WERI-Rb-1 (cell line): ENCODE measurements at regions not wholly inside any gene's neighbourhood (a gene's known extent, or its start where the extent isn't known, plus 50 kb on each side); places are given as distances from the start of the nearest gene placed in this dataset.

Experiments used
- DNase-seq: peaks from one replicate; pipeline ENCODE4 v3.0.0-alpha.2; 2020
- H3K27ac ChIP-seq: fragments of 250-450 bp; sonication (Bioruptor Pico); 2 replicates; pipeline ENCODE4 v1.5.1; 2020; ENCODE audit warnings: mild to moderate bottlenecking, moderate library complexity
- H3K27me3 ChIP-seq: fragments of 250-450 bp; sonication (Bioruptor Pico); 2 replicates; pipeline ENCODE4 v1.5.1; 2021; ENCODE audit warnings: mild to moderate bottlenecking, low read depth, moderate library complexity; ENCODE audit not compliant: insufficient read depth, severe bottlenecking
- H3K36me3 ChIP-seq: fragments of 250-450 bp; sonication (Bioruptor Pico); 2 replicates; pipeline ENCODE4 v1.5.1; 2020; ENCODE audit warnings: mild to moderate bottlenecking, moderate library complexity
- H3K4me3 ChIP-seq: 2 replicates; pipeline ENCODE4 v1.5.1; 2011; ENCODE audit warnings: low read depth, mild to moderate bottlenecking, control low read depth, low read length
- H3K9me3 ChIP-seq: fragments of 250-450 bp; sonication (Bioruptor Pico); 2 replicates; pipeline ENCODE4 v1.5.1; 2021; ENCODE audit warnings: mild to moderate bottlenecking, moderate library complexity; ENCODE audit not compliant: severe bottlenecking
- CTCF ChIP-seq: IDR thresholded peaks from 2 replicates; pipeline ENCODE4 v1.5.1; 2011; ENCODE audit warnings: low read depth, mild to moderate bottlenecking, control low read depth, inconsistent platforms, low read length

- Histone ChIP-seq H3K27me3 (no peaks in the 10 kb centered on the region), H3K27ac (no peak overlapping the region), H3K9me3 (no peaks in the 10 kb centered on the region), H3K4me3 (no peak overlapping the region), H3K36me3 (no peaks in the 10 kb centered on the region)
- no peak for DNase-seq
- no peak for TF ChIP-seq CTCF
Measured at GRCh38 chr14:104471114-104471513, 108.5 kb upstream of the C14orf180 start.

- TF ChIP-seq CTCF = no peak
- Histone ChIP-seq H3K27me3 (no peaks in the 10 kb centered on the region), H3K4me3 (no peak overlapping the region), H3K27ac (no peak overlapping the region), H3K36me3 (no peaks in the 10 kb centered on the region), H3K9me3 (no peaks in the 10 kb centered on the region)
- DNase-seq = no peak
Measured at GRCh38 chr14:104472073-104472472, 107.5 kb upstream of the C14orf180 start.

- H3K27ac ChIP-seq = no peak overlapping the region
- H3K27me3 ChIP-seq = no peaks in the 10 kb centered on the region
- H3K4me3 ChIP-seq = no peak overlapping the region
- TF ChIP-seq CTCF = no peak
- no peaks in the 10 kb centered on the region for H3K9me3 ChIP-seq
- no peaks in the 10 kb centered on the region for H3K36me3 ChIP-seq
- DNase-seq = no peak
Measured at GRCh38 chr14:104472536-104473243, 106.9 kb upstream of the C14orf180 start.

GRCh38 chr14:104473244-104473565 lies 106.4 kb upstream of the C14orf180 start:
- H3K27me3 ChIP-seq = no peaks in the 10 kb centered on the region
- DNase-seq = peak; percentile 30
- no peak overlapping the region for H3K27ac ChIP-seq
- no peaks in the 10 kb centered on the region for H3K9me3 ChIP-seq
- no peaks in the 10 kb centered on the region for H3K36me3 ChIP-seq
- TF ChIP-seq CTCF = peak; percentile 19; the same call in 1 of the 2 replicates
- no peak overlapping the region for H3K4me3 ChIP-seq

- no peaks in the 10 kb centered on the region for H3K9me3 ChIP-seq
- no peaks in the 10 kb centered on the region for H3K36me3 ChIP-seq
- H3K27ac ChIP-seq = no peak overlapping the region
- no peak for TF ChIP-seq CTCF
- no peak overlapping the region for H3K4me3 ChIP-seq
- DNase-seq = no peak
- no peaks in the 10 kb centered on the region for H3K27me3 ChIP-seq
Measured at GRCh38 chr14:104473649-104474494, 105.7 kb upstream of the C14orf180 start.
